ENCODE measurements at regions not wholly inside any gene's neighbourhood (a gene's known extent, or its start where the extent isn't known, plus 50 kb on each side); places are given as distances from the start of the nearest gene placed in this dataset.

- Histone ChIP-seq H3K36me3 (ENCODE audit: control insufficient read depth, insufficient read depth, low read length) (no peaks in the 10 kb centered on the region), H3K9me3 (ENCODE audit: control insufficient read depth, insufficient read depth, low read depth, low read length) (no peaks in the 10 kb centered on the region), H3K4me3 (ENCODE audit: low read depth in 2 of 2, low read length in 2 of 2) (no peak overlapping the region), H3K27me3 (ENCODE audit: control insufficient read depth, insufficient read depth, low read length) (no peaks in the 10 kb centered on the region), H3K4me1 (ENCODE audit: control insufficient read depth, insufficient read depth, low read length) (no peaks in the 10 kb centered on the region), H3K27ac (ENCODE audit: low read length) (no peak overlapping the region)
- no peak for ATAC-seq
- no peak for DNase-seq (ENCODE audit: low read depth, low spot score)
- POLR2A ChIA-PET: no interaction called here
- CTCF ChIA-PET: no interaction called here
- in situ Hi-C loops (cut with HindIII; ENCODE audit: low pct_unique_long_range_greater_than_20kb, low sequenced_read_pairs): no loop called here
- TF ChIP-seq POLR2AphosphoS5 (IDR thresholded peaks at IDR 0.05; ENCODE audit: low read depth, low read length) (no peak), CTCF (IDR thresholded peaks at IDR 0.05) (no peak), TCF7L2 (IDR thresholded peaks at IDR 0.05; ENCODE audit: low read depth, low read length) (no peak), SIN3A (IDR thresholded peaks at IDR 0.05; ENCODE audit: borderline replicate concordance, insufficient read depth, low read depth, low read length) (no peak)
- intact Hi-C loops (cut with micrococcal nuclease; ENCODE audit: unreplicated experiment): no loop called here
- no TSS peak for BruUV-seq (replicated peaks)
Observed at GRCh38 chr2:151119374-151119773, 142.3 kb downstream of the RBM43 start.

GRCh38 chr2:151118269-151118668 lies 143.4 kb downstream of the RBM43 start:
- no peaks in the 10 kb centered on the region for H3K9me3 ChIP-seq (ENCODE audit: control insufficient read depth, insufficient read depth, low read depth, low read length)
- BruUV-seq (replicated peaks): no TSS peak
- in situ Hi-C loops (cut with HindIII; ENCODE audit: low pct_unique_long_range_greater_than_20kb, low sequenced_read_pairs) (no loop called here), intact Hi-C loops (cut with micrococcal nuclease; ENCODE audit: unreplicated experiment) (no loop called here)
- H3K4me1 ChIP-seq (ENCODE audit: control insufficient read depth, insufficient read depth, low read length): no peaks in the 10 kb centered on the region
- TF ChIP-seq POLR2AphosphoS5 (IDR thresholded peaks at IDR 0.05; ENCODE audit: low read depth, low read length) (no peak), SIN3A (IDR thresholded peaks at IDR 0.05; ENCODE audit: borderline replicate concordance, insufficient read depth, low read depth, low read length) (no peak), CTCF (IDR thresholded peaks at IDR 0.05) (no peak), REST (IDR thresholded peaks at IDR 0.05; ENCODE audit: insufficient read depth in 1 of 2, low read depth in 2 of 2, low read length in 1 of 2) (no peak), TCF7L2 (IDR thresholded peaks at IDR 0.05; ENCODE audit: low read depth, low read length) (no peak)
- POLR2A ChIA-PET: no interaction called here
- no peak overlapping the region for H3K27ac ChIP-seq (ENCODE audit: low read length)
- CTCF ChIA-PET: no interaction called here
- ATAC-seq (no peak), DNase-seq (ENCODE audit: low read depth, low spot score) (no peak)
- H3K27me3 ChIP-seq (ENCODE audit: control insufficient read depth, insufficient read depth, low read length): no peaks in the 10 kb centered on the region
- no peak overlapping the region for H3K4me3 ChIP-seq (ENCODE audit: low read depth in 2 of 2, low read length in 2 of 2)
- no peaks in the 10 kb centered on the region for H3K36me3 ChIP-seq (ENCODE audit: control insufficient read depth, insufficient read depth, low read length)
